HG03108 (cell line): ENCODE measurements at regions not wholly inside any gene's neighbourhood (a gene's known extent, or its start where the extent isn't known, plus 50 kb on each side); places are given as distances from the start of the nearest gene placed in this dataset.
"Not testable (repeated sequence)": the region's sequence is repeated elsewhere in the genome, so short reads cannot be mapped to it uniquely, and the experiment has no call there.

Experiments used
- ATAC-seq: cut with Tn5 transposase; IDR thresholded peaks from one replicate; pipeline ENCODE4 v1.9.1; 2021; ENCODE audit warnings: moderate library complexity; ENCODE audit not compliant: unreplicated experiment

DNA sequence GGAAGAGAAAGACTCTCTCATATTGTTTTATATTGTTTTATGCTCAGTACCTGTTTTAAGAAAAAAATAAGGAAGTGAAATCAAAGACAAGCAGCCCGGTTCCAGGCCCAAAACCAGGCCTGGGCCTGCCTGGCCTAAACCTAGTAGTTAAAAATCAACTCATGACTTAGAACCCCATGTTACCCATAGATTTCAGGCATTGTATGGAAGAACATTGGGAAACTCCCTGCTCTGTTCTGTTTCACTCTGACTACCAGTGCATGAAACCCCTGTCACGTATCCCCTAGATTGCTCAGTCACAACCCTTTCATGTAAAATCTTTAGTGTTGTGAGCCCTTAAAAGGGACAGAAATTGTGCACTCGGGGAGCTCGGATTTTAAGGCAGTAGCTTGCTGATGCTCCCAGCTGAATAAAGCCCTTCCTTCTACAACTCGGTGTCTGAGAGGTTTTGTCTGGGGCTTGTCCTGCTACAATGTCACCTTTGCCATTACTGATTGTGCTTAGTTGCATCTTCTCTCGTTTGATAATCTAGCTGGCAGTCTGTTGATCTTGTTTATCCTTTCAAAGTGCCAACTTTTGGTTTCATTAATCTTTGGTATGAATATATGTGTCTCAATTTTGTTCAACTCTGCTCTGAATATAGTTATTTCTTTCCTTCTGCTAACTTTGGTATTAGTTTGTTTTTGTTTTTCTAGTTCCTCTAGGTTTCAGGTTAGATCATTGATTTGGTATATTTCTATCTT is 842.8 kb upstream of the NDST4 start:
- ATAC-seq = not testable (repeated sequence)

GRCh38 chr4:115950806-115951205 is 837.4 kb upstream of the NDST4 start:
- ATAC-seq = no peak

GRCh38 chr4:115949974-115950743 is 836.7 kb upstream of the NDST4 start:
- peak; percentile 63 for ATAC-seq

- ATAC-seq = no peak
These were observed 831.6 kb upstream of the NDST4 start for GRCh38 chr4:115945026-115945425.

GRCh38 chr4:115944146-115944905 is 830.9 kb upstream of the NDST4 start:
- ATAC-seq = no peak

DNA sequence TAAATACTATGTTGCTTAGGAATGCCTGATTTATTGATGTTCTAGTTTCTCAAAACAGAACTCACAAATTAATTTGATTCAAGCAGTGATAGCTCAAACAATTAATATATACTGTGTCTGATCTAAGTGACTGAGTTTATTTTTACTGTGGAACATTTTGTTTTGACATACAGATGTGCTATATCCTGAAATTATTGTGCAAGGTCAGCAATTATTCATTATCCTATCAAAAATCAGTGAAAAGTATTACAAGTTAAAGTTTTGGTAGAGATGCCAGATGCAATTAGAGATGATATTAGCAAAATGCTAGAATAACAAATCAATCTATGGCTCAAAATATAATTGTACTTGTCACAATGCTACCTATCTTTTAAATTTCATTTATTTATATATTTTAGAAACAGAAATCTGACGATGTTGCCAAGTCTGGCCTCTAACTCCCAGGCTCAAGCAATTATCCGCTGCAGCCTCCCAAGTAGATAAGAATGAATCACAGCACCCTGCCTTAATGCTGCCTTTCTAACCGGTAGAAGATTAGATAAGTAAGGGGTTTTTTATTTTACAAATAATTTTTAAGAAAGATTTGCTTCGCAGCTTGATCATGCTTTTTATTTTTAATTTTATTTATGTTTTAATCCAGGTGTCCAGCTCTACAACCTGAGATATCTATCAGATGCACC is 825.5 kb upstream of the NDST4 start:
- ATAC-seq = no peak

- no peak for ATAC-seq
These were observed 816.0 kb upstream of the NDST4 start for GRCh38 chr4:115929373-115929772.

GRCh38 chr4:115927382-115927781 is 814.0 kb upstream of the NDST4 start:
- no peak for ATAC-seq

GRCh38 chr4:115923152-115923551 is 809.7 kb upstream of the NDST4 start:
- ATAC-seq = no peak

- no peak for ATAC-seq
These were observed 807.2 kb upstream of the NDST4 start for GRCh38 chr4:115920637-115921036.

DNA sequence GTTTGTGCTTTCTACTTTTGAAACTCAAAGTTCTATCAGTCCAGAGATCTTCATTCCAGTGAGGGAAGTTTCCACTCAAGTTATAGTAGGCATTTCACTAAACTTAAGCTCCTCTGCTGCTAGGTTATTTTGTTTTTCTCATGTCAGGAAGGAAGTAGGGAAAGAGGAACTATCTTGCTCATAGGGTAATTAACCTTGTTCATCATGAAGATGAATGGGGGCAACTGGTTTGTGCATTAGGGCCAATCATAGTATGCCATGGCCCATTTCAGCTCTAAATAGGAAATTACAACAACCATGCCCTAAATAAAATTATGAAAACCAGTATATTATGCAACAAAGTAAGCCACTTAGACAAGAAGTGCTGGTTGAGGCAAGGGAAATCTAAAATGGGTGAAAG is 804.7 kb upstream of the NDST4 start:
- ATAC-seq = no peak

GRCh38 chr4:115906428-115906827 is 793.0 kb upstream of the NDST4 start:
- no peak for ATAC-seq

GRCh38 chr4:115883847-115884246 is 770.4 kb upstream of the NDST4 start:
- ATAC-seq = no peak

DNA sequence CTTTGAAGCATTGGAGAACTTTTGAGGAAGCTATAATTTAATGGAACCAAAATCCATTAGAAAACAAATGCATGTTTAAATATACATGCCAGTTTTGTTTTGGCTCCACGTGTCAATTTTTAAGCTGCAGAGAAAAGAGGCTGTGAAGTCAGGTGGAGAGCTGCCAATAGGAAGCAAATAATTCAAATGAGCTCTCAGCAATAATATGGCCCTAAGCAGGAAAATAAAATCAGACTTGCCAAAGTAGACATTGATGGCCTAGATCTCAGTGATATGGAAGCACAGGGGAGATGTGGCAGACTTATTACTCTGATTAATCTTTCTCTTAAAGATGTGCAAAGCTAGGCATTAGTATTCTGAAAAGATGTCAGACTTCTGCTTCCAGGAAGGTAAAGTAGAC is 769.8 kb upstream of the NDST4 start:
- ATAC-seq = no peak

DNA sequence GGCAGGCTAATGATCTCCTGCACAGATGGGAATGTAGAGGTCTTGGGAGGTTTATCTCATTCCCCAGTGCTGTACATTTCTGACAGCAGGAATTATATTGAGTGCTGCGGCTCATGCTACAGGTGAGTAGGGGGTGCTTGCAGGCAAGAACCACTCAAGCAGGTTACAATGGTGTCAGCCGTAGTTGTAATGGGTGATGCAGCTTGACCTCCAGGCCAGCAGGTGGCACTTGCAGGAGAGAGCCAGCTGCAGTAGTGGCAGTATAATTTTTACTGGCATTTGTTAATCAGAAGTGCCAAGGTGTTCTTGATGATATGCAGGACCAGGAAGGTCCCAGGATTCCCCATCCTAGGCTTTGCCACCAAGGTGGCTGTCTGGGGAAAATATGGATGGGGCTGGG is 759.6 kb upstream of the NDST4 start:
- no peak for ATAC-seq

DNA sequence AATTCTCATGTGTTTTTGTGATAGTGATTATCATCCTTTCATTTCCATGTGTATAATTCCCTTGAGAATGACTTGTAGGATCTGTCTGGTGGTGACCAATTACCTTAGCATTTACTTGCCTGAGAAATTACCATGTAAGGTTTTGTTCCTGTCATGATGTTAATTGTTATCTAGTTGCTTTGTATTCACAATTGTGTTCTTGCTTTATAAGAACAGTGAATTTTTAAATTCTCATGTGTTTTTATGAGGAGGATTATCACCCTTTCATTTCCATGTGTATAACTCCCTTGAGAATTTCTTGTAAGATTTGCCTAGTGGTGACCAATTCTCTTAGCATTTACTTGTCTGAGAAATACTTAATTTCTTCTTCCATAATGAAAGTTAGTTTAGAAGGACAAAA is 758.2 kb upstream of the NDST4 start:
- ATAC-seq = no peak

- no peak for ATAC-seq
These were observed 753.0 kb upstream of the NDST4 start for GRCh38 chr4:115866364-115866896.

DNA sequence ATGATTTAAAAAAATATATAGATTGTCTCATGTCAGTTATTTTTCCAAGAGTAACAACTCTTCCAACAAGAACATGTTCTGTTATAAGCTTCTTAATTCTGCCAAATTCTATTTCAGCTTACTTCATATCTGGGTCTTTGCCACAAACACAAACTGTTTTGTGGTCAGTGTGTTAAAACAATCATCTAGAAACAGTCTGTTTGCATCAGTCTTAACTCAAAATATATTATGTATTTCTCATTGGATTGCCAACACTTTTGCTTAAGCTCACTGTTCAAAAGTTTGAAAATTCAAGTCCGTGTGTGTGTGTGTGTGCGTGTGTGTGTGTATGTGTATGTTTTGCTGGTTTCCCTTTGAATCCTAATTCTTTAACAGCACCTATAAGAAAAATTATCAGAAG is 752.3 kb upstream of the NDST4 start:
- ATAC-seq = no peak

DNA sequence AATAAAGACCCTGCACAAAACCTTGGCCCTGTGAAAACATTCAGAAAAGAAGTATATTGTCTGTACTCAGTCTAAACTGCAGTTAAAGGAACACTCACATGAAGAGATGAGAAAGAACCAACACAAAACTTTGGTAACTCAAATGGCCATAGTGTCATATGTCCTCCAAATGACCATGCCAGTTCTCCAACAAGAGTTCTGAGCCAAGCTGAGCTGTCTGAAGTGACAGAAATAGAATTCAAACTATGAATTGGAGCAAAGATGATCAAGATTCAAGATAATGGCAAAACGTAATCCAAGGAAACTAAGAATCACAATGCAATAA is 739.3 kb upstream of the NDST4 start:
- no peak for ATAC-seq

DNA sequence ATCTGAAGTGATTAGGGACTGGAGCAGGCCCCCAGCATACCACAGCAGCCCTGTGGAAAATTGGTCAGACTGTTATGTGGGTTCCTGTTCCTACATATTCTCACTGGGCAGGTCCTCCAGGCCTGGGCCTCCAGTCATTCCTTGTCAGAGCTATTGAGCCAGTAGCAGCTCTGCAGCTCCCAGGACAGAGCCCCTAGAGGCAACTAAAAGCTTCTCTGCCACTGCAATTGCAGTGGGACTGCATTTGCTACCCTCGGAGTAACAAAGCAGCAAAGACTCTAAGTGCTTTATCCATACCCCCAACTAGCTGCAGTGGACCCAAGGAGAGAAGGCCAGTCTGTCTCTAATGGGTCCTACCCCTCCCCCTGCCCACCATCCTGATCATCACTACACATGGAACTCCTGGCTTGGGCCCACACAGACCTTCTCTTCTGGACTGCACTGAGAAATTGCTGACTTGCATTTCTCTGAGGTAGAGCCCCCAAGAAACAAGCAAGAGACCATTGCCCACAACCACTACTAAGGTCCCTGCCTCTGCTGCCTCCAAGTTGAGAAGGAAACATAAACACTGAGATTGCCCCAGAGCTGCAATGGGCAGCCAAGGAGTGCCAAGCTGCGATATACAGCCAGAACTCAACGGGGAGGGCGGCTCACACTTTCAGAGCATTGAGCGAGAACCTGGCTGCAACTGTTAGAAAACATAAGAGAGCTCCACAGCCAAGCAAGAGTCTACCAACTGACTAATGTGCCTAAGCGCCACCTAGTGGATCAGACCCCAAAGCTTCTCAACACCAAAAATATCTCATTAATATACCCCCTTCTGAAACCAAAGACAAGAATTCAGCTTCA is 738.7 kb upstream of the NDST4 start:
- peak; percentile 66 for ATAC-seq
